Activated gamma-delta T cell treated with Interleukin-2 at 50 U/mL for 16 hours (primary cell): ENCODE measurements at regions not wholly inside any gene's neighbourhood (a gene's known extent, or its start where the extent isn't known, plus 50 kb on each side); places are given as distances from the start of the nearest gene placed in this dataset.

Source experiments
- DNase-seq: peaks from one replicate; pipeline ENCODE4 v3.0.0-alpha.2; 2020

- DNase-seq: no peak
Observed at GRCh38 chr5:68432682-68433081, 217.1 kb downstream of the PIK3R1 start.

- DNase-seq: no peak
Observed at GRCh38 chr5:68433526-68433922, 218.0 kb downstream of the PIK3R1 start.

- DNase-seq: peak; percentile 84
Observed at GRCh38 chr5:68433923-68434879, 218.6 kb downstream of the PIK3R1 start.

GRCh38 chr5:68435611-68436010 lies 220.1 kb downstream of the PIK3R1 start:
- DNase-seq: no peak

DNA sequence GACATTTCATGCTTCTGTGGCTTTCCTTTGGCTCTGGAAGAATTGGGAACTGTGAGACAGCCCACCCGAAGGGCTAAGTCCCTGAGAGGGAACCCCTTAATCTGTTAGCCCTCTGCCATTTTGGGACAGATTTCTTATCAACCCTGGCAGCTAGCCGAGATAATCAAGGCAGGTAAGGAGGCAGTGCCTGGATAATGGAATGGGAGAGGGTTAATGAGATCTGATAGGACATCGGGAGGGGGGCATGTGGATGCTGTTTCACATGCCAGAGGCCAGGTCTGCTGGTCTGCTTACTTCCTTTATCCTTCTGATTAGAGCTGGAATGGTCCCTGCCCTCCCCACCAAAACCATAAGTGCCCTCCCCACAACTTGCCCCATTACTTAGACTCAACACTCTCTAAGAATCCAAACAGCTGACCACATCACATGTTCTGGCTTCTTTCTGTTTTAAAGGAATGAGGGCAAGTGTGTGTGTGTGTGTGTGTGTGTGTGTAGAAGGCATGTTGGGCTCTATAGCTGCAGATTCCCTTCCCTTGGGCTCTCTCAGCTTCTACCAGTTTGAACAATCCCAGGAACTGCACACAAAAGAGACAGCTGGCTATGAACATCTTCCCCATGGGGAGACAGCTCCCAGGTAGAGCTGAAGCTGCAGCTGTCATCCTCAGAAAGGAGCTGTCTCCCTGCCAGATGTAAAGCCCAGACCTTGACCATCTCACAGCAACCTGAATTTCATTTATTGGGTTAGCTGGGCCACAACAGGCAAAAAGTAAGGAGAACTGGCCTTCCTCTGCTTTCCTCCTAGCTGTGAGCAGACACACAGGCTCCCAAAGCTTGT lies 221.3 kb downstream of the PIK3R1 start:
- no peak for DNase-seq

DNA sequence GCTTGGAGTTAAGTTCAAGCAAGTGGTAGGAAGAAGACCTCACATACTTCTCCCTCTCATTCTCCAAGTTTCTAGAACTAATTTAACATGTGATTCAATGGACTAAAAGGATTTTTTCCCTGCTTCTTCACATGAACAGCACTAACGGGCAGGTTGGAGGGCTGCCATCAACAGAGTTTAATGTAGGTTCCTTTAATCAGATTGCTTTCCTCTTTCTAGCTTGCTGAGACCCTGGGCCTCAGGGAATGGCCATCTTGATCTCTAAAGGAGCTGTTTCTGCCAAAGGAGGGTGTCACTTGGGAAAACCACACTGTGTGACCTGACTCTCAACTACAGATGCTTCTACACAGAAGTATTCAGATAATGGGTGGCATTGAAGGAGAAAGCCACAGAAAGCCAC lies 223.3 kb downstream of the PIK3R1 start:
- no peak for DNase-seq

GRCh38 chr5:68440245-68440644 lies 224.7 kb downstream of the PIK3R1 start:
- no peak for DNase-seq

GRCh38 chr5:68440651-68441050 lies 225.1 kb downstream of the PIK3R1 start:
- DNase-seq: no peak

- peak; percentile 30 for DNase-seq
Observed at GRCh38 chr5:68441309-68442073, 225.9 kb downstream of the PIK3R1 start.

DNA sequence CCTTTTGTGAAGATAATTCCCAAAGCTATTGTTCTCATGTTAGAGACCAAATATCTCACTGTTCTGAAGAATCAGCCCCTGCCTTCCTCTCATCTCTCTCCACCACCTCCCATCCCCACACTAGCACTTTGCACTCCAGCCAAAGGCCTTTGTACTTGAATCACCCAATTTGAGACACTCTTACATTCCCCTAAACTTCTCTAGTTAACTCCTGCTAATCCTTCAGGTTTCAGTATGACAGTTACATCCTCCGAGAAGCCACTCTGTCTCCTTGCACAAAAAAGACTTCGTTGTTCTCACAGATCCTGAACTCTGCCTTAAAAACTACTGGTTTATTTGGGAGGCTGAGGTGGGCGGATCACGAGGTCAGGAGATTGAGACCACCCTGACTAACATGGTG lies 227.5 kb downstream of the PIK3R1 start:
- DNase-seq: no peak

DNA sequence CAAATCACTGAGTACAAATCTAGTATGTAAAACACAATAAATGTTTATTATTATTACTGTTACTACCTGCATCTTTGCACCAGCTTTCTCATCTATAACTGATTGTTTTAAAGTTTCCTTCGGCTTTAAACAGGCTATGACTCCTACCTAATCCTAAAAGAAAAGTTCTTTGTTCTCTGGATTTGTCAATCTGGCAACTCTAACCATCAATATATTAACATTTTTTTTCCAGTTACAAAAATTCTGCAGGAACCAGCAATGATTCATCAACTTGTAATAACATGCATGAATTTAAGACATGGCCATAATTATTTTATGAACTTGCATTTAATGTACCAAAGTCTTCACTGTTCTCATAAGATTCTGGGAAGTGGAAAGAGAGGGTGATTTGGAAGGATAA lies 228.5 kb downstream of the PIK3R1 start:
- DNase-seq: no peak

GRCh38 chr5:68444833-68445232 lies 229.3 kb downstream of the PIK3R1 start:
- DNase-seq: no peak

GRCh38 chr5:68445257-68446069 lies 229.9 kb downstream of the PIK3R1 start:
- no peak for DNase-seq

DNA sequence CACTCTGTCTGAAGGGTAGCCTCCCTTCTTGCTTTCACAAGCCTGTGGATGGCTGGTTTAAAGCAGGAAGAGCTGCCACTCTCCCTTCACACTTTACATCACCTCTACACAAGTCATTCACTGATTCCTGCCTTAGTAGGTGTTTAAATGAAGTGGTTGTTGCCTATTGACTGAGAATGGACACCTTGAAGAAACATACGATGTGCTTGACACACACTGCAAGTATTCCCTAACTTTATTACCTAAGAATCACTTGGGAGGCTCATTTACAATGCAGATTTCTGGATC lies 230.5 kb downstream of the PIK3R1 start:
- DNase-seq: no peak

- DNase-seq: no peak
Observed at GRCh38 chr5:68446487-68446894, 230.9 kb downstream of the PIK3R1 start.

- DNase-seq: no peak
Observed at GRCh38 chr5:68447136-68447929, 231.8 kb downstream of the PIK3R1 start.

DNA sequence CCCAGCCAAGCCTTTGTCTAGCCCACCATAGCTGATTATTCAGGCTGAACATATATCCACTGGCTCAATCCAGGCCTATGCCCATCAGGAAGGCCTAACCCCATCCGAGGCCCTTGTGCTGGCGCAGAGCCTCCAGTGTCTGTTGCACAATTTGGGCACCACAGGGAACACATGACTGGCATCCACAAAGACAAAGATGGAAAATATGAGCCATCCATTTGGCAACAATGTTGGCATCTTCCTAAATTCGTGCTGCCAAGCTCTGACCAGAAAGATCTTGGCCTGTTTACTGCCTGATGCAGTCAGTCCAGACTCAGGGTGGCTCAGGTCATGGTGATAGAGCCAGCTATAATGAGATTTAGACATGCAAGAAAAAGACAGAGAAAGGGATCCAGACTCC lies 233.8 kb downstream of the PIK3R1 start:
- DNase-seq: no peak

DNA sequence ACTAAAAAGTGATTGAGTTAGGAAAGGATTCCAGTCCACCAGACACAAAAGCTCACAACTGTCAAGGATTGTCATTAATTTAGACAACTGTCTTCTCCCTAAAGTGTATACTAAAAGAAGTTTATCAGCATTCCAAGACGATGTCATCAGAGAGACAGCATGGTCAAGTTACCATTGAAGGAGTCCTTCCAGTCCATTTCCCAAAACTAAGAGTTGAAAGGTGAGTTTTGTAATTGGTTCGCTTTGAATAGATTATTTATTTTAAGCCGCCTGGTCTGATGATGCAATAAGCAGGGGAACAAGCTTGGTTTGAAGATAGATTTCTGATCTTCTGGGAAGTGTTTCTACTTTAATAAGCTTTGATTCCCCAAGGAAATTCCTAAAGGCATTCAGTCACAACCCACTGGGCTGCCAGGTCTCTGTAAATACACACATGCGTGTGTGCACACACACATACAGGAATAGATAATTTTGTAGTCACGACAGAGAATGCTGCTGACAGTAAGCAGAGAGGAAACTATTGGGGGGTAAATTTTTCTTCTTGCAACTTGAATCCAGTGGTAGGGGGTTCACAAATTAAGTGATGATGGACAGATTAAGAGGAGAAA lies 234.8 kb downstream of the PIK3R1 start:
- DNase-seq: no peak

DNA sequence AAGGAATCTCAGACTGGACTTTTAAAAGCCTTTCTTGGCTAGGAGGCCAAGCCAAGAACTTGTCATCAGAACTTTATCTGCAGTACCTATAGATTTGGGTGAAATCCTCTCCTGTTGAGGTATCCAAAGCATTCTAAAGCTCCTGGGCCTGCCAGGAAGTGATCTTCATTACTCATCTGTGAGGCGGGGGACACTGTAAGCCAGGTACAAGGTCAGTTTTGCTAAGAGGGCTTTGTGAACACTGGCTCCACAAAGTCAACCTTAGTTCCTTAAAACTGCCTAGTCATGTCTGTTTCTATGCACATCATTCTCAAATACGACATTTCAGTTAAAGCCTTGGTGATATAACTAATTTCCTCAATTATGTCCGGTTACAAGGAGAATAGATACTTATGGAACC lies 236.7 kb downstream of the PIK3R1 start:
- DNase-seq: no peak

DNA sequence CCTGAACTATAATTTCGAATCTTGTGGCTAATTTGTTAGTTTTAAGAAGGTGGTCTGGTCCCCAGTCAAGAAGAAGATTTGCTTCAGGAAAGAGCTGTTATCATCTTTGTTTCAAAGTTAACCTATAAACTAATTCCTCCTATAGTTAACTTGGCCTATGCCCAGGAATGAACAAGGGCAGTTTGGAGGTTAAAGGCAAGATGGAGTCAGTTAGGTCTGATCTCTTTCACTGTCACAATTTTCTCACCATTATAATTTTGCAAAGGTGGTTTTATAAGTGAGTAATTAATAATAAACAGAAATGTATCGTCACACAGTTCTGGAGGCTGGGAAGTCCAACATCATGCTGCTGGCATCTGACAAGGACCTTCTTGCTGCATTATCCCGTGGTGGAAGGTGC lies 238.6 kb downstream of the PIK3R1 start:
- no peak for DNase-seq

- no peak for DNase-seq
Observed at GRCh38 chr5:68454766-68455165, 239.2 kb downstream of the PIK3R1 start.
